HCT116 (cell line): ENCODE measurements at regions not wholly inside any gene's neighbourhood (a gene's known extent, or its start where the extent isn't known, plus 50 kb on each side); places are given as distances from the start of the nearest gene placed in this dataset.

Experiments used
- CEBPB ChIP-seq: IDR thresholded peaks from 2 replicates; pipeline ENCODE4 v1.6.1; 2012; ENCODE audit warnings: low read depth
- ELF1 ChIP-seq: IDR thresholded peaks from 2 replicates; pipeline ENCODE4 v1.6.1; 2012; ENCODE audit warnings: low read depth, borderline replicate concordance
- EZH2 ChIP-seq: fragments of 200-600 bp; sonication (generic); IDR thresholded peaks from 2 replicates; pipeline ENCODE4 v1.6.1; 2017; ENCODE audit warnings: antibody characterized with exemption, mixed run types
- EZH2phosphoT487 ChIP-seq: fragments of 200-600 bp; IDR thresholded peaks from 2 replicates; pipeline ENCODE4 v1.6.1; 2018; ENCODE audit warnings: antibody characterized with exemption, borderline replicate concordance
- FOSL1 ChIP-seq: IDR thresholded peaks from 2 replicates; pipeline ENCODE4 v1.6.1; 2012; ENCODE audit warnings: low read depth
- JUND ChIP-seq: IDR thresholded peaks from 2 replicates; pipeline ENCODE4 v1.6.1; 2012
- POLR2A ChIP-seq: IDR thresholded peaks from 2 replicates; pipeline ENCODE4 v1.7.0; 2011; ENCODE audit warnings: borderline replicate concordance; ENCODE audit not compliant: insufficient read depth, insufficient read length; ENCODE audit errors: extremely low read depth
- RAD21 ChIP-seq: IDR thresholded peaks from 2 replicates; pipeline ENCODE4 v1.6.1; 2012; ENCODE audit warnings: low read depth, mild to moderate bottlenecking
- SP1 ChIP-seq: IDR thresholded peaks from 2 replicates; pipeline ENCODE4 v1.6.1; 2012; ENCODE audit warnings: low read depth
- YY1 ChIP-seq: IDR thresholded peaks from 2 replicates; pipeline ENCODE4 v1.6.1; 2011; ENCODE audit warnings: low read length, low read depth, moderate library complexity, mild to moderate bottlenecking; ENCODE audit not compliant: insufficient replicate concordance; ENCODE audit errors: extremely low read depth
- ZFX ChIP-seq: fragments of 450-650 bp; IDR thresholded peaks from 2 replicates; pipeline ENCODE4 v1.6.1; 2017
- TF ChIP-seq, protein P1 (sequence below), 3 experiments: fragments of 200-600 bp in 1 of 3; sonication (generic) in 1 of 3; IDR thresholded peaks in 2 of 3; conservative IDR thresholded peaks in 1 of 3; 2 replicates each; pipeline ENCODE4 v1.5.1; 2012 to 2017; ENCODE audit warnings: low read depth in 2 of 3, low read length in 2 of 3, antibody characterized with exemption in 1 of 3, borderline replicate concordance in 1 of 3, control low read depth in 1 of 3, mild to moderate bottlenecking in 1 of 3, mixed read lengths in 1 of 3, mixed run types in 1 of 3, moderate library complexity in 1 of 3; ENCODE audit not compliant: insufficient read depth in 1 of 3
- TF ChIP-seq, protein P2 (sequence below): IDR thresholded peaks from 2 replicates; pipeline ENCODE4 v1.6.1; 2012; ENCODE audit warnings: low read depth
- TF ChIP-seq, protein P3 (sequence below): IDR thresholded peaks from 2 replicates; pipeline ENCODE4 v1.6.1; 2012

DNA sequence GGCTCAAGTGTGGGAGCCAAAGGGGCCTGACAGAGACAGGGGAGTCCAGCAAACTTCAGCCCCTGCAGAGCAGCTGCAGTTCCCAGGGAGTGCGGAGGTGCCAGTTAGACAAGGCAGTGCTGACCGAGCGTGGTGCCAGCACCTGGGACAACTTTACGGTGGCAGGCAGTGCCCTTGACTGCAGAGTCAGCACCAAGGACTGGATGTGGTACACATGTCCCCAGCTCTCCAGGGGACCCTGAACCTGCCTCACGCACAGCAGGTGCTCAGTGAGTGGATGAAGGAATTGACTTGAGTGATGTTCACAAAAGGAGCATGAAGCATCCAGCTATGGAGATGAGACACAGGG is 296.5 kb downstream of the SIPA1L2 start:
- no peak for TF ChIP-seq CEBPB
- TF ChIP-seq, protein P1, sequence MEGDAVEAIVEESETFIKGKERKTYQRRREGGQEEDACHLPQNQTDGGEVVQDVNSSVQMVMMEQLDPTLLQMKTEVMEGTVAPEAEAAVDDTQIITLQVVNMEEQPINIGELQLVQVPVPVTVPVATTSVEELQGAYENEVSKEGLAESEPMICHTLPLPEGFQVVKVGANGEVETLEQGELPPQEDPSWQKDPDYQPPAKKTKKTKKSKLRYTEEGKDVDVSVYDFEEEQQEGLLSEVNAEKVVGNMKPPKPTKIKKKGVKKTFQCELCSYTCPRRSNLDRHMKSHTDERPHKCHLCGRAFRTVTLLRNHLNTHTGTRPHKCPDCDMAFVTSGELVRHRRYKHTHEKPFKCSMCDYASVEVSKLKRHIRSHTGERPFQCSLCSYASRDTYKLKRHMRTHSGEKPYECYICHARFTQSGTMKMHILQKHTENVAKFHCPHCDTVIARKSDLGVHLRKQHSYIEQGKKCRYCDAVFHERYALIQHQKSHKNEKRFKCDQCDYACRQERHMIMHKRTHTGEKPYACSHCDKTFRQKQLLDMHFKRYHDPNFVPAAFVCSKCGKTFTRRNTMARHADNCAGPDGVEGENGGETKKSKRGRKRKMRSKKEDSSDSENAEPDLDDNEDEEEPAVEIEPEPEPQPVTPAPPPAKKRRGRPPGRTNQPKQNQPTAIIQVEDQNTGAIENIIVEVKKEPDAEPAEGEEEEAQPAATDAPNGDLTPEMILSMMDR (IDR thresholded peaks at IDR 0.05 in 2 of 3, conservative IDR thresholded peaks at IDR 0.05 in 1 of 3; ENCODE audit: borderline replicate concordance in 1 of 3, insufficient read depth in 1 of 3, low read depth in 2 of 3, low read length in 2 of 3) = no peak
- no peak for TF ChIP-seq EZH2
- TF ChIP-seq JUND = no peak
- no peak for TF ChIP-seq POLR2A
- no peak for TF ChIP-seq YY1
- TF ChIP-seq ZFX = no peak
- TF ChIP-seq, protein P2, sequence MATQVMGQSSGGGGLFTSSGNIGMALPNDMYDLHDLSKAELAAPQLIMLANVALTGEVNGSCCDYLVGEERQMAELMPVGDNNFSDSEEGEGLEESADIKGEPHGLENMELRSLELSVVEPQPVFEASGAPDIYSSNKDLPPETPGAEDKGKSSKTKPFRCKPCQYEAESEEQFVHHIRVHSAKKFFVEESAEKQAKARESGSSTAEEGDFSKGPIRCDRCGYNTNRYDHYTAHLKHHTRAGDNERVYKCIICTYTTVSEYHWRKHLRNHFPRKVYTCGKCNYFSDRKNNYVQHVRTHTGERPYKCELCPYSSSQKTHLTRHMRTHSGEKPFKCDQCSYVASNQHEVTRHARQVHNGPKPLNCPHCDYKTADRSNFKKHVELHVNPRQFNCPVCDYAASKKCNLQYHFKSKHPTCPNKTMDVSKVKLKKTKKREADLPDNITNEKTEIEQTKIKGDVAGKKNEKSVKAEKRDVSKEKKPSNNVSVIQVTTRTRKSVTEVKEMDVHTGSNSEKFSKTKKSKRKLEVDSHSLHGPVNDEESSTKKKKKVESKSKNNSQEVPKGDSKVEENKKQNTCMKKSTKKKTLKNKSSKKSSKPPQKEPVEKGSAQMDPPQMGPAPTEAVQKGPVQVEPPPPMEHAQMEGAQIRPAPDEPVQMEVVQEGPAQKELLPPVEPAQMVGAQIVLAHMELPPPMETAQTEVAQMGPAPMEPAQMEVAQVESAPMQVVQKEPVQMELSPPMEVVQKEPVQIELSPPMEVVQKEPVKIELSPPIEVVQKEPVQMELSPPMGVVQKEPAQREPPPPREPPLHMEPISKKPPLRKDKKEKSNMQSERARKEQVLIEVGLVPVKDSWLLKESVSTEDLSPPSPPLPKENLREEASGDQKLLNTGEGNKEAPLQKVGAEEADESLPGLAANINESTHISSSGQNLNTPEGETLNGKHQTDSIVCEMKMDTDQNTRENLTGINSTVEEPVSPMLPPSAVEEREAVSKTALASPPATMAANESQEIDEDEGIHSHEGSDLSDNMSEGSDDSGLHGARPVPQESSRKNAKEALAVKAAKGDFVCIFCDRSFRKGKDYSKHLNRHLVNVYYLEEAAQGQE = no peak
- no peak for TF ChIP-seq RAD21
- TF ChIP-seq FOSL1 = no peak
- no peak for TF ChIP-seq ELF1
- TF ChIP-seq, protein P3, sequence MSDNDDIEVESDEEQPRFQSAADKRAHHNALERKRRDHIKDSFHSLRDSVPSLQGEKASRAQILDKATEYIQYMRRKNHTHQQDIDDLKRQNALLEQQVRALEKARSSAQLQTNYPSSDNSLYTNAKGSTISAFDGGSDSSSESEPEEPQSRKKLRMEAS = no peak
- TF ChIP-seq SP1 = no peak
- no peak for TF ChIP-seq EZH2phosphoT487
